DMS53 treated with DMSO at 0.1 percent for 48 hours (cell line): ENCODE measurements at regions not wholly inside any gene's neighbourhood (a gene's known extent, or its start where the extent isn't known, plus 50 kb on each side); places are given as distances from the start of the nearest gene placed in this dataset.
A peak's percentile ranks its signal among the peaks of the same experiment; 100 is the strongest.
"Not testable (repeated sequence)": the region's sequence is repeated elsewhere in the genome, so short reads cannot be mapped to it uniquely, and the experiment has no call there.

Experiments used
- DNase-seq: peaks from one replicate; lab custom pipeline; 2025; ENCODE audit not compliant: unreplicated experiment; lab: John Stamatoyannopoulos, UW

DNA sequence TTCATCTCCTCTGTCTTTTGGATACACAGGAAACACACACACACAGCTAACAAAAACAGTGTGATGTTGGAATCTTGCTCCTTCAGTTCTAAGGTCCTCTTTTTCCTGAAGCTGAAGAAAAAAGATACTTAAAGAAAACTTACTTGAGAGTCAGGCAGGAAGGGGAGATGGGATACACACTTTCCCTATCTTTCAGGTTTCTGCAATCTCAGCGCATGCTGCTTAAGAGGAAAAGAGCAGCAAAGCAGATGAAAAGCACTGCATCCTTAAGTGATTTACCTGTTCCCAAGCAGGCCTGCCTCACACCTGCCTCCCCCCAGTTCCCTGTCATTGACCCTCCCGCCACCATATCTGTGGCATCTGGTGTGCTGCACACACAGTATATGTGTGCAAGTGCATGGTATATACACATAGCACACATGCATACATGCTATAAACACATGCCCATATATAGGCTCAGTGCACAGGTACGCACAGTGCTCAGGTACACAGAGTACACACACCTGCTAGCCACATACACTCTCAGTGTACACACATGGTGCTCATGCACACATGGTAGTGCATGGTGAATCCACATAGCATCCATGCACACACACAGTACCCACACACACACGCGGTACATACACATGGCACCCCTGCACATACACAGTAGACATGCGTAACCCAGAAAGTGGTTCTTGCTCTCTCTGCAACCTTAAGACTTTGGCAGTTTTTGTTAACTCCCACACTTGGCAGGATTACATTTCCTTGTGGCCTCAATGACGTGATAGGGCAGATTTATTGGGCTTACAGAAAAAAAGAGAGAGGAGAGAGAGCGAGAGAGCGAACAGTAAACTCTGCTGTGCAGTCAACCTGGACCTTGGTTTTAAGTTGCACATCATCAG is 166.9 kb downstream of the TOMM20 start:
- DNase-seq = peak; percentile 52

DNA sequence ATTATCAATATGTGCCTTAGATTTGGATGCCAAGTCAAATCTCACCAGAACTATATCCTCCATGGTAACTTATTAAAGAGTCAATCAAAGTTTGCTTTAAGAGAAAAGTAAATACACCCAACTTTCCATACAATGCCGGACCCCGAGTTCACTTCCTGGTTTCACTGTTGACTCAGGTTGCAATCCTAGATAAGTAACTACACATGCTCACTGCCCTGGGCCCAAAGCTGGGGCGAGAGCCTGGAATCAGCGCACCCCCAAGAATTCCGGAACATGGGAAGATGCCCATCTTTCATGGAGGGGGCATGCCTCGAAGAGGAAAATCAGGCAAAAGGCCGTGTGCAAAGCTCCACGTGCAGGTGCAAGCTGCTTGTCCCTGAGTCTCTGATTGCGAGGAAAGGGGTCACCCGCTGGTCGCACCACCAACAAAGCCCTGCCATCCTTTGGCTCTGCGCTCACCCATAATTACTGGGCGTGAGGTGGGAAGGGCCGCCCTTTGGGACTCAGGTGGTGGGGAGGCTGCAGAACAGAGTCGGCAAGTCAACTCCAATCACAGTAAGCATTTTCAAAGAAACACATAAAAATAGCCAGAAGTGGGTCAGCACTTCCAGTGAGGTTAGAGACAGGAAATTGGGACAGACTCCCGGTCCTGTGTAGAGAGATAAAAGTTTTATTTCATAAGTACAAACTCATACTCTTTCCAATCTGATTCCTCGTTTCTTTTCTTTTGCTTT is 167.7 kb downstream of the TOMM20 start:
- peak; percentile 62 for DNase-seq

DNA sequence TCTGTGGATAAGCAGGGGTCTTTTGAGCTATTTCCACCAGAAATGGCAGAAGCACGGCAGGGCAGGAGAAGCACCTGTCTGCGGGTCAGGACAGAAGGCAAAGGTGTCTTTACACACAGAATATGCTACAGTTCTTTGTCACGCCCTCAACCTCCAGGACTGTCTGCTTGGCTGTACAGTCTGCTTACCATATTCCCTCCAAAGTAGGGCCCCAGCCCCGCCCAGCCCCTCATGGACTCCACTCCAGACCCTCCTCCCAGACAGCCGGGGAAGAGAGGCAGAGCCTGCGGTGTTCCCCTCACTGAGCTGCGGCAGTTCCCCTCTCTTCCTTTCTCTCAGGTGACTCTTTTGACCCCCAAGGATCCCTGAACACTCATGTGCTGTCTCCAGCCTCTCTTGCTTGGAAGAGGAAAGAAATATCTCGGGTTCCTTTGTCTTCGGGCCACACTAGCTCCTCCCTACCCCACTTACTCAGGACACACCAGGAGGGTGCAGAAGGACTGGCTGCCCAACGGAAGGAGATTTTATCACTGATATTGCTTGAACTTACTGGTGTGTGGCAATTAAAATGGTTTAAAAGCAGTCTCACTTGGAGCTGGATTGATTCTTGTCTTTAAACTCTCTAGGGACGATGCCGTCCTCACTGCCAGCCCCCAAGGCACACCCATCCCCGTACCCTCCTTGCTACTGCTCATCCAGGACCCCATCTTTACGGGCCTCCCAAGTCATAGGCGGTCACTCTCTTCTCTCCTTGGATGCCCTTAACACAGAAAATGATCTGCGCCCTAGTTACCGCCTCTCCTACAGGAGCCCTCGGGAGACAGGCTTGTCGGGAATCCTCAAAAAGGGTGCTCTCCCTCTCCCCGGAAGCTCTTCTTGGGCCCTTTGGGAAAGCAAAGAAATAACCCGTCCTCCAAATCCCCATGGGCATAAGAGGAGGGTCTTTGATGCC is 169.7 kb downstream of the TOMM20 start:
- DNase-seq = no peak

DNA sequence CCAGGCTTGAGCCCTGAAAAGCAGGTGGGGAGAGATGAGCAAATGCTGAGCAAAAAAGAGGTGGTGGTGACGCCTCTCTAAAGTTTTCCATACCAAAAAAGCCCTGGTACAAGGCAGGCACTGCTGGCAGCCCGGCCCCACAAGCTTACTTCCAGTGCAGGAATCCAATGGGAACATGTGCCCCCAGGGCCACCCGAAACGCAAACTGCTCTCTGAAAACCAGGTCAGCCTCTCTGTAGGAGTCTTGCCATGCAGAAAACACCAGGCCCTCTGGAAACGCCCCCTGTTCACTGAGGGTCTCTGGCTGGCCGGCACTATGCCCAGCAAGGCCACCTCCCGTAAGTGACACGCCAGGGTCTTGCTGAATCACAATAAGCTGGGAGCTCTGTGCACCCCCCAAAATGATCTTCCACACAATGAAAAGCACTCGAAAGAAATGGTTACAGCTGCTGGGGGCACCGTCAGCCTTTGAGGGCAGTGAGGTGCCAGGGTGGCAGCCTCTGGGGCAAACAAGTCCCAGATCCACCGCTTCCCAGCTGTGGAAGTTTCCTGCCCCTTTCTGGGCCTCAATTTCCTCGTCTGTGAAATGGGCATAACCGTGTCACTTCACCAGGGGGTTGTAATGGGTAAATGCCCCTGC is 170.5 kb downstream of the TOMM20 start:
- DNase-seq = no peak

DNA sequence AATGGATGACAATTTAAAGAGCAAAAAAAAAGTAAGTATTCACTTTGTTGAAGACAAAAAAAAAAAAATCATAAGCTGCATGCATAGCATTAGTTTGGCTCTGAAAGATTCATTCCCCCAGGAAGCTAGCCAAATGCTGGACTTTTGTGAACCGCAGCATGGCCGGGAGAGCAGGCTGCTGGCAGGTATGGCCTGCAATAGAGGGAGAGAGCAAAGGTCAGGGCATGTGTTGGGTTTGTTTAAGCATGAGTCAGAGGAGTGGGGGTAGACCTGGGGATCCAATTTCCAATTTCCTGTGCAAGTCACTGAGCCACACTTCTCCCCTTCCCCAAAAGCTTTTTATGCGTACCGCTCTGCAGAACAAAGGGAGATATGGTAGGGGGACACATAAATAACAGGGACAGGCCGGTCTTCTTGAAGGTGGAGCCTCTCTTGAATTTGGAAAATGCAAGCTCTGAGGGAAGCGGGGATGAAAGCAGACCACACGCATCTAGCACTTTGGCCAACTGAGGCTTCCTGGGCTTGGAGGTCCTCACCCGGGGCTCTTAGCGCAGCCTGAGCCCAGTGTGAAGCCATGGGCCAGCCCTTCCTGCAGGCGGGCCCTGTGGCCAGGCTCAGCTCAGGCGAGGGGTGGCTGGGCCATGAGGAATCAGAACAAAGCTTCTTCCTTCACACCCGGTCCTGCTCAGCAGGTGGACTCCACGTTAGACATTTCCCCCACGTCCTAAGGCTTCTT is 171.1 kb downstream of the TOMM20 start:
- DNase-seq = peak; percentile 95

DNA sequence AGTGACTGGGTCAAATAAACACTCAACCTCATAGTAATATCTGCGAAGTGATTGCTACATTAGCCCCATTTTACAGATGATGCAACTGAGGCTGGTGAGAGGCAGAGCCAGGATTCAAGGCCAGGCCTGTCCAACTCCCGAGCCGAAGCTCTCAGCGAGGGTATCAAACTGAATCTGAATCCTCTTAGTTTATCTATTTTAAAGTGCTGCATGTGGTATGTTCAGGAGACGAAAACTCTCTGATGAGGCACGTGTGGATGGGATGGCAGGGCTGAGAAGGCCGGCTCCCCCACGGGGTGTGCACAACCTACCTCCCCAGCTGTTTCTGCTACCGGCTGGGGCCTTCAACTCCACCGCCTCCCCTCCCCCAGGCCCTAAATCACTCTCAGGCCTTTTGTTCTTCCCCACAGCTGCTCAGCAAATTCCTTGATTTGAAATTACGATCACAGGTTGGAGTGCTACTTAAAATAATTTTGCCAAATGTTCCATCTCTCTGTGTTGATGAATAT is 171.8 kb downstream of the TOMM20 start:
- DNase-seq = no peak

- peak; percentile 79 for DNase-seq
Measured at GRCh38 chr1:234955107-234955731, 173.4 kb downstream of the TOMM20 start.

GRCh38 chr1:234954613-234955012 is 174.0 kb downstream of the TOMM20 start:
- DNase-seq = peak; percentile 58

DNA sequence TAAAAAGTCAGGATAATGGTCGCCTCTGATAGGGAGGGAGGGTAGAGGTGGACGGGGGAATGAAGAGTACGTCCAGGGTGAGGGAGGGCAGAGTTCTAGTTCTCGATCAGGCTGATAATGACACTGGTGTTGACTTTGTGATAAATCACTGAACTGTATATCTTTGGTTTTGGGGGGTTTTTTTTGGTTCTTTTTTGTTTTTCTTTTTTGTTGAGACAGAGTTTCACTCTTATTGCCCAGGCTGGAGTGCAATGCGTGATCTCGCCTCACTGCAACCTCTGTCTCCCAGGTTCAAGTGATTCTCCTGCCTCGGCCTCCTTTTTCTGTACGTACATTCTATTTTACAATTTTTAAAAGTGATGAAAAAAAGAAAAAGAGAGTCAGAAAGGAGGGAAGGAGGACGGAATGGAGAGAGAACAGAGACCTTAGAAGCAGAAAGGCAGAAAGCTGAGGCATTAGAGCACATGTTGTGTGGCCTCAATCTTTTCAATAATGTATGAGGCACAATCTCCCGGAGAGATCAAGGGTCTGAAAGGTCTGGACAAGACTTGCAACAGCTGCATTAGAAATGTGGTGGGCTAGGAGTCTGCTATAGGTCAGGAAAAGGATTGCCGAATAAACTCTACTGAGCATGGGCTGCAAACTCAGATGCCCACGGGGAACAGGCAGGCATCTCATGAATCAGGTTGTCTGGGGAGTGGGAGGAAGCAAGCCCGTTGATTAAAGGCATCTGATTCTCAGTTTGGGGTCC is 174.8 kb downstream of the TOMM20 start:
- DNase-seq = no peak

GRCh38 chr1:234950598-234950997 is 178.0 kb downstream of the TOMM20 start:
- no peak for DNase-seq

DNA sequence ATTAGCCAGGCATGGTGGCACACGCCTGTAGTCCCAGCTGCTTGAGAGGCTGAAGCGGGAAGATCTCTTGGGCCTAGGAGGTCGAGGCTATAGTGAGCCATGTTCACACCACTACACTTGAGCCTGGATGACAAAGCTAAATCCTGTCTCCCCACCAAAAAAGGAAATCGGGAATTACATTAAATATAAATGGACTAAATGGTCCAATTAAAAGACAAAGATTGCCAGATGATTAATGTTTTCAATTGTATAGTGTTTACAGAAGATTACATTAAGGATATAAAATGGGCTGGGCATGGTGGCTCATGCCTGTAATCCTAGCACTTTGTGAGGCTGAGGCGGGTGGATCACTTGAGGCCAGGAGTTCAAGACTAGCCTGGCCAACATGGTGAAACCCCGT is 179.1 kb downstream of the TOMM20 start:
- DNase-seq = not testable (repeated sequence)

GRCh38 chr1:234944439-234945344 is 183.9 kb downstream of the TOMM20 start:
- DNase-seq = no peak

- DNase-seq = peak; percentile 52
Measured at GRCh38 chr1:234943836-234944402, 184.7 kb downstream of the TOMM20 start.

DNA sequence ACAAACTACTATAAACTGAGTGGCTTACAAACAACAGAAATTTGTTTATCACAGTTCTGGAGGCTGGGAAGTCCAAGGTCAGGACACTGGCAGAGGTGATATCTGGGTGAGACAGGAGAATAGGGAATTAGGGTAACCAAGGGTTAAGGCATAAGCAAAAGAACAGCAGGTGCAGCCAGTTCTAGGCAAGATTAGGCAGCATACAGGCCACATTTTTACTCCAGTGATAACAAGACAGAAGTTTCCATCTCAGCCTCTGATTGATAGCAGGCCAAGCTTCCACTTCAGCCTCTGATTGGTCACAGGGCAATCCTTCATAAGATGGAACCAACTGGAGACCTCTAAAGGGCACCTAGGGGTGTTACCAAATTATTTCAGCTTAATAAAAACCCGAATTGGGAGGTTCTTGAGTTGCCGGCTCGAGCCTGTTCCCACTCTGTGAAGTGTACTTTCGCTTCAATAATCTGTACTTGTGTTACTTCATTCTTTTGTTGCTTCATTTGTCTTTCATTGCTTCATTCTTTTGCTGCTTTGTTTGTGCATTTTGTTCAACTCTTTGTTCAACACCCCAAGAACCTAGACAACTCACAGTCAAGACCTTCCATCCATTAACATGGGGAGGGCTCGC is 185.6 kb downstream of the TOMM20 start:
- DNase-seq = no peak

DNA sequence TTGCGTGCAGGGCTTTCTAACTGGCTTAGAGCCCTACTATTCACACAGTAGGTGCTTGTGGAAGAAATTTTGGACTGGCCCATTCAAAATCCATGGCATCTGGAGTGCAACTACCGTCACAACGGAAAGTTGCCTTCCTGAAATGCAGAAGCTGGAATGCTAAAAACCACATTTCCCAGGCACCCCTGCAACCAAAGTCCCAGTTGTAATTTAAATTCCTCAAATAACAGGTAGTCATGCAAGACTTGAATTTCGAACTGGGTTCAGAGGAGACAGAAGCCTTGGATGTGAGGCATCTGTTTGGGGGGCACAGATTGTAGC is 186.7 kb downstream of the TOMM20 start:
- DNase-seq = no peak

DNA sequence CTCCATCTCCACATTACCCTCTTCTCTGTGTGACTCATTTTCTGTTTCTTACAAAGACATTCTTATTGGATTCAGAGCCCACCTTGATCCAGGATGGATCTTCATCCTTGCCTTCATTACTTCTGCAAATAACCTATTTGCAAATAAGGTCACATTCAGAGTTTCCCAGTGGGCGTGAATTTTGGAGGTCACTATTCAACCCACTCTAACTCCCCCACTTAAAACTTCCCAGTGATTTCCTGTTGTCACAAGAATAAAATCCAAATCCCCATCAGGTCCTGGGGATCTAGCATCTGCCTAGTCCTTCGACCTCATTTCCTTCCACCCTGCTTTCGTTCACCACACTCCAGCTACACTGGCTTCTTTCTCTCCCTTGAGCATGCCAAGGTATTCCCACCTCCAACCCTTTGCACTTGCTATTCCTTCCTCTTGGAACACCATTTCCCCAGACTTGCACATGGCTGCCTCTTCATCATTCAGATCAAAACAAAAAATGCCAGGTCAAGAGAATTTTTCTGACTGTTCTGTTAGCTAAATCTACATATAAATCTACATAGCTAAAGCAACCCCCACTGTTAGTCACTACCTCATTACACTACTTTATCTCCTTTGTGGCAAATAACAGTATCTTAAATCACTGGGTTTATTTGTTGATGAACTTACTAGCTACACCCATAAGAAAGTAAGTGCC is 187.2 kb downstream of the TOMM20 start:
- DNase-seq = no peak
